Activated T-cell treated with anti-CD3 and anti-CD28 coated beads, Interleukin-2, amount 50 U/mL, for 48 hours (primary cell): ENCODE measurements at regions not wholly inside any gene's neighbourhood (a gene's known extent, or its start where the extent isn't known, plus 50 kb on each side); places are given as distances from the start of the nearest gene placed in this dataset.
"Not testable (repeated sequence)": the region's sequence is repeated elsewhere in the genome, so short reads cannot be mapped to it uniquely, and the experiment has no call there.

Experiments used
- DNase-seq, 2 experiments: peaks; one replicate each; pipeline ENCODE4 v3.0.0-alpha.2; 2020

DNA sequence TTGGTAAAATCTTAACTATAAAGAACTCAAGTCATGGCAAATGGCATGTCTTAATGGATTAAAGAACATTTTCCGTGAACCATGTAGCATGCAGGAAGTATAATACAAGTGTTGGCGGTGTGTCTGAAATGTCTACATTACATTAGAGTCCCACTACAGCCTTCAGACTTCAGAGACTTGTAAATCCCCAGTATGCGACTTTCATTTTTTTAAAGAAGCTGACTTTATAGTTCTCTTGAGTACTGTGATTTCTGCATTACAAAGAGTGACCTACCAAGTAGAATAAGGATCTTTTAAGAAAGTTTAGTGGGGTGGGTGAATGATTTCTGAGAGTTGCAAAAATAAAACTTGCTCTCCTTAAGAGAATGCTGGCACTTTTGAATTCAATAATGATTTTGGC lies 140.7 kb upstream of the FN1 start:
- DNase-seq: no peak

DNA sequence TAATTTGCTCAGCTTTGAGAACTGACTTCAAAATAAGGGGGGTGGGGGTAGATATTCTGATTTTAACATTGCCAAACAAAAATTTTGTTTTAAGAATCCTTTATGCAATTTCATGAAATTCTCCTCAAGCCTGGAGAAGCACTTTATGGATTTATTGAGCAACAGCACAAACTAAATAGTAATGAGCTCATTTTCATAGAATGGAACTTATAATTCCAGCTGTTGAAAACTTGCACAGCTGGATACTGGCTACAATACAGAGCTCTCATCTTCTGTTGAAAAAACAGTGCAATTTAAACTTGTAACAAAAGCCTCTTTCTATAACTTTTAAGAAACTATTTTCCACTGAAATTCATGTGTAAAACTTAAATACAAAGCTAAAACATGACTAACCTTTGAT lies 137.6 kb upstream of the FN1 start:
- DNase-seq: no peak

DNA sequence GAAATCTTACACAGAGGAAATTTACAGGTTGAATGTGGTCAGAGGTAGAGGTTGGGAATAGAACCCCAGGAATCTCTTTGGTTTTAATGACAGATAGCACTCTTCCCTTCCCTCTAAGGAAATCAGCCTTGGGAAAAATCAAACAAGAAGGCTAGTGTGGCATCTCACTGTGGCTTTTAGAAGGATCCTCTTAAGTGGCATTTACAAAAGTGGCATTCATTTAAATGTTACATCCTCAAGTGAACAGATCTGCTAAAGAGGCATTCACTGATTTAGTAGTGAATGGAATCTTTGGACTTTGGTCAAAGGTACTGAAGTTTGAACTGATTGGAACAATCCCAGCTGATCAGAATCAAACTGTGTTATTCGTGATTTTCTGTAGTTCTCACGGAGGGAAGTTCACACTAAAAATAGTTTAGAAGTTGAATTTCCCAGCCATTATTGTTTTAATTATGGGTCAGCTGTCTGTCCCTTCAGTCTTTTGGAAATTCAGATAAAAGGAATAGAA lies 136.5 kb upstream of the FN1 start:
- no peak for DNase-seq

DNA sequence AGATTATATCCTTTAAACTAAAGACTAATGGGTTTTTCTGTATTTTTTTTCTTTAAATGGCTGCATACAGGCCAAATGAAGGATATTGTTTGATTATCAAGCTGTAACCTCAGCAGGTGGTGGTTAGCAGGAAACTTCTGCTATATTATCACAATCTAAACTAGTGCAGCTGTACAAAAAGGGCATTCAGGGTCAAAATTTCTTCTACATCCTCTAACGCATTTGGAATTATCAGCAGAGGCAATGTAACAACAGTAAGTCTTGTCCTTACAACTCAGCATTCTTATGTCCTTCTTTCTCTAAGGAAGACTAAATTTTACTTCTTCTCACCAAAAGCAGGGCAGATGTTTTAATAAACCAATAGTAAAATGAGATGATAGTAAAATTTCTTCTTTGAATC lies 135.8 kb upstream of the FN1 start:
- no peak for DNase-seq

DNA sequence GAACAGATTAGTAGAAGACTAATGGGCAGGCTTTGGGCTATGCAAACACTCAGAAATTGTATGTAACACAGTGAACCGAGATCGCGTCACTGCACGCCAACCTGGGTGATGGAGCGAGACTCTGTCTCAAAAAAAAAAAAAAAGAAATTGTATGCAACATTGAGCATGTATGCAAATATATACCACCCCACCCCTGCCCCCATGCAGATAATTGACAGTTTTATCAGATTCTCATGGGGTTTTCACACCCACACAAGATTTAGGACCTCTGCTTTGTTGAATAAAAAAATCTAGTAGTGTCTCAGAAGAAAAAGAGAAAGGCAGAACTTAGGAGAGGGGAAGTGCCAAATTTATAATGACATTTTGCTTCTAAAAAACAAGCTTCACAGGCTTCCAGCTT lies 131.6 kb upstream of the FN1 start:
- no peak for DNase-seq

DNA sequence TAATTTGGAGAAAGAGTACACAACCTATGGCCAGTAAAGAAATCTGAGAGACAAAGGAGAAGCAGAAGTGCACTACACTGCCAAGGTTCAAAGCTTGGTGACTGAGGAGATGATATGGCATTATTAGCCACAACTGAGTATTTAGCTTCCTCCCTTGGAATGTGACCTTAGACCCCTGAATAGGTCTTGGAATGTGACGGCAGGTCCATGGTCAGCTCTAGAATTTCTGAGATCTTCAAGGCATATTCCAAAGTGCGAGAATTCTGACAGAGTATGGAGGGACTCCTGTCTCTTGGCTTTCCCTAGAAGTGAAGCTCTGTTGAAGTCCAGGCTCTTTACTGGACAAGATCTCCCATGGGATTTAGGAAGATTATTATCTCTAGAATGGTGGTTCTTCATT lies 130.0 kb upstream of the FN1 start:
- no peak for DNase-seq

DNA sequence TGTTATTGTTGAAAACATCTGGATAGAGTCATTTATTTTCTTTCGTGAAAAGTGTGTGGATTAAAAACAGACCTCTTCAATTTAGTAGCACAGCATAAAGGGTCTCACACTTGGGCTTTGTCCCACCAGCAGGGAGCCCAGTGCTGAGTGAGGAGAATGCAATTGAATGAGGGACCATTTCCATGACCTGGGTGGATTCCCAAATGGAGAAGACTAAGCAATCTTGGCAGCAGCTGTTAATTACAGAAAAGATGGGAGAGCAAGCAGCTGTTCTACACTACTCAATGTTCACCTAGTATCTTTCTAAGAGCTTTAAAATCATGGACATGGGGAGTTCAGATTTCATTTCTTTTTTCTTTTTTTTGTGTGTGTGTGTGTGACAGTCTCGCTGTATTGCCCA lies 121.8 kb upstream of the FN1 start:
- no peak for DNase-seq

DNA sequence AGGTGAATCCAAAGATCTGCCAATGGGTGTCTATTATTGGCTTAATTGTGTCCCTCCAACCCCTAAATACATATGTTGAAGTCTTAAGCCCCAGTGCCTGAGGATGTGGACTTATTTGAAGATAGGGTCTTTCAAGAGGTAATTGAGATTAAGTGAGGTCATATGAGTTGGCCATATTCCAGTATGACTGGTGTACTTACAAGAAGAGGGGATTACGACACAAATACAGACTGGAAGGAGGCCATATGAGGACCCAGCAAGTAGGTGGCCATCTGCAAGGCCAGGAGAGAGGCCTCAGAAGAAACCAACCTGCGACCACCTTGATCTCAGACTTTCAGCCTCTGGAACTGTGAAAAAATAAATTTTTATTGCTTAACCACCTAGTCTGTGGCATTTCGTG lies 121.1 kb upstream of the FN1 start:
- DNase-seq: no peak

DNA sequence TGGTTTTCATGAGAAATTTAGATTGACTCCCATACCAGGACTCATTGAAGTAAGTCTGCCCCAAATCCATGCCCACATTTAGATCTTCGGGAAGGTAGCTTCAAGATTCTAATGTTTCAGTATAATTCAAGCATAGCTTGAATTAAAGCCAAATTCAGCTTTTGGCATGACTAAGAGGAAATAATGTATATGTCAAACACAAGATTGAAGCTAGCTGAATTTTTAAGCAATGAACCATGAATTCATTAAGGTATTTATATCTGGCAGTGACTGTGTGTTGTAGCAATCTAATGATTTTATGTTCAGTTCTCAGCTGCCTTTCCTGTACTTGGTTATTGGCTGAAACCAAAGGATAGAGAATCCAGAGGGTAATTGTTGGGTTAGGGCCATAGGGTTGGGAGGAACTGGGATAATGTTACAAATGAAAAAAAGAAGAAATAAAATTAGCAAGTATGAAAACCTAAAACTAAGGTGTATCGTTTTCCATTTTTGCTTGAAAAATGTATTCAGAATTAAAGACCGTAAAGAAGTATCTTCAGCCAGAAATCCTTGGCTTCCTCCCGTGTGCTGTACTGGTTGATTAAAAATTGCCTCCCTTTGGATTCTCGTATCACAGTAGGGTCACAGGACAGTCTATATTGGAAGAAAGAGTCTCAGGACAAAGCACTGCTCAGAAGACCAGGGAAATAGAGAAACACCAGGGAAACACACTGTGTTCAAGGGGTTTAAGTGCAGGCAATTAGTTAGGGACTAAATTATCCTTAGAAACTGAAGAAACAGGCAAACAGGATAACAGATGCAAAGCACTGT lies 119.0 kb upstream of the FN1 start:
- DNase-seq: no peak

DNA sequence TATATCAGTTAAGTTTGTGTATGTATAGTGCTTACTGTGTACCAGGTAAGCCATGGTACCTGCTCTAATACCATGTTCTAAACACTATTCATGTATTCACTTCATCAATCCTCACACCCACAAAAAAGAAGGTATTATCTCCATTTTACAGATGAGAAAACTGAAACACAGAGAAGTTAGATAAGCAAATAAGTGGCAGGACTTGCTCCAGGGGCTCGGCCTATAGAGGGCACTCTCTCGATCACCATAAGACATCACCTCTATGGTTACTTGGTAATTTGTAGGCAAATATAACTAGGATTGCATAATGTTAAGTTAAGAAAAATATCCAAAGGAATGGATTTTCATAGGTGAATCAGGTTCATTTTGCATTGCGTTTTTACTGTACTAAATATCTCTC lies 118.1 kb upstream of the FN1 start:
- no peak for DNase-seq

DNA sequence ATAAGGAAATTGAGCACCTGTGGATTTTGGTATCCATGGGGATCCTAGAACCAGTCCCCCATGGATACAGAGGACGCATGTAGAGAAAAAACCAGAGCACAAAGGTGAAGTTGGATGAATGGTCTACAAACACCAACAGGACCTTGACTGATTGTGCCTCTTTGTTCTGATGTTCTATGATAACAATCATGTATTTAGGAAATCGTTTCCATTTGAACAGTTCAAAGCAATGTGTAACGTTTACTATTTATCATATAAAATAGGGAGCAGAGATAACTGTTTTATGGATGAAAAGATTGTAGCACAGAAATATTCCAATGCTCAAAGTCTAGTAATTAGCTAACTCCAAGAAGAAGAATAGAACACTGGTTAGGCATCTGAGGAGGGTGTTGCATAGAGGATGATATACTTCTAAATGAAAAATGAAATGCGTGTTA lies 116.3 kb upstream of the FN1 start:
- DNase-seq: no peak

DNA sequence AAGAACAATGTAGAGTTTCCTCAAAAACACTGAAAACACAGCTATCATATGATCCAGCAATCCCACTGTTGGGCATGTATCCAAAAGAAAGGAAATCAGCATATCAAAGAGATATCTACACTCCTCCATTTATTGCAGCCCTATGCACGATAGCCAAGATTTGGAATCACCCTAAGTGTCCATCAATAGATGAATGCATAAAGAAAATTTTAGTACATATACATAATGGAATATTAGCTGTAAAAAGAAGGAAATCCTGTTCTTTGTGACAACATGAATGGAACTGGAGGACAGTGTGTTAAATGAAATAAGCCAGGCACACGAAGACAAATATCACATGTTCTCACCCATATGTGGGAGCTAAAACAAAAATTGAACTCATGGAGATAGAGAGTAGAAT lies 114.5 kb upstream of the FN1 start:
- no peak for DNase-seq

DNA sequence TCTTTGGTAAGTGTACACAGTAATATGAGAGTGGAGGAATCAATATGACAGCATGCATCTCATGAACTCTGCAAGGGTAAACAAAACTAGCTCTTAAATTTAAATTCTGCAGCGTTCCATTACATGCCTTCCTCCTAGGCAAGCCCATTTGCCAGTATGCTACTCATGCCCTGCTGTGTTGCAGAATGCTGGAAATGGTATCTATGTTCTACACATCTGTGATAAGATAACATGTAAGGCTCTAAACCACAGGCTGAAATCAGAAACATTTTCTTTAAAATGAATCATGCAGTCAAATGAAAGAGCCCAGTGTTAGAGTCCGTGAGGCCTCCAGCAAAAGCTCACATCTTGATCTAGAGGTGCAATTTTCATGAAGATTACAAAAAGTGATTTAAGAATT lies 112.8 kb upstream of the FN1 start:
- DNase-seq: no peak

DNA sequence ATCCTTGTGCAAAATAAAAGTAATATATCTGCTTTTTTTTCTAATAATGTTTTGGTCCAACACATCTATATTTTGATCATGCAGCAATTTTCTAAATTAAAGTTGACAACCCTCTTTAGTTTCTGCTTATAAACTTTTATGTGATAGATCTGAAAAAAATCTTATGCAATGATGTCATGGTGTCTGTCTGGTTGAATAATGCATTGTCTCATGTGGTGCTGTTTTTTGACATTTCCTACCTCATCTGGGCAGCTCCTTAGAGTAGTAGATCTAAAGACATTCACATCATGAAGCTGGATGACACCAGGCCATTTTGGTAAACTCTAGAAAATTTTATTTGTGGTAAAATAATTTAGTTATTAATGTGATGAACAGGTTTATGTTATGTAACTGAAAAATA lies 106.8 kb upstream of the FN1 start:
- no peak for DNase-seq

DNA sequence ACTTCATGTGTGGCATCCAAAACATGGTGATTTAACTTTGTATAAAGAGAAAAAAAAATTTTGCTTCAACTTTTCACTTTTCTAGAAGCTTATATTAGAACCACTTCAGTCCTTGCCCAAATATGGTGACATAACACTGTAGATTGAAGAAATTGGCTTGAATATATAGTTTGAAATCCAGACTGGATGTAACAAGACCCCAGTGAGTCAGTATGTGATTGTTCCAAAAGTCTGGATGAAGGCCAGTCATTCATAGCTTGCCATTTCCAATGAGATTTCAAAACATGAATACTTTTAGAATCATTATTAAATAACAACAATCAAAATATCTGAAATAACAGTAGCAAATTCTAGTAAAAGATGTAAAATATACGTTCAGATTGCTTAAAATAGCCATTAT lies 104.8 kb upstream of the FN1 start:
- DNase-seq: no peak

DNA sequence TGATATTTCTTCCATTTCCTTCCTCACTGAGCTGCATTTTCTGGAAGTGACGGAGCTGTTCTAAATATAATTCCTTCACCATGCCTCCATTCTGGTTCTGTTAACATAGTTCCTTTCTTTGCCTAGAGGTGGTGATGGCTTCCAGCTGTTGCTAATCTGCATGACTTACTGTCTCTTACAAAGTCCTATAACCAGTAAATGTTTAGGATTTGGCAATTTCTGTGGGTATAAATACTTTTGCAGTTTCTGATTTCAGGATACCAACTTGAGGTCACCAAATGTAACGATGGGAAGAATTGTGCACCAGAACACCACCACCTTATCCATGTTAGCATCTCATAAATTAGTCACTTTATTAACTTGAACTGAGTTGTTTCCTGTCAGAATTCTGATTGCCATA lies 101.7 kb upstream of the FN1 start:
- DNase-seq: no peak

DNA sequence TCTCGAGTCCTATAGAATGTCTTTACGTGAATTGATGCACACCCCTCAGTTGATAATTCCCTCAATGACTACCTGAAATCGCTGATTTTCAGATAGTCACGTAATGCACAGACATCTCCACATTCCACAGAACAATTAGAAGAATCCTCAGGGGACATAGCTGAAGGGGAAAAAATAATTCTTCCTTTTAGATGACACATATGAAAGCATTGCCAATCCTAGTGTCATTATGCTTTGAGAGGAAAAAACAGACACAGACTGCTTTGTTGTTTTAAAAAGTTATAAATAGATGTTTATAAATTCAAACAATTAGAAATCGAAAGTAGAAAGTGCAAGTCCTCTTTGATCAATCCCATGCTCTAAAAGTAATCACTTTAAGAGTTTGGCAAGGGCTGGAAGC lies 100.6 kb upstream of the FN1 start:
- no peak for DNase-seq

DNA sequence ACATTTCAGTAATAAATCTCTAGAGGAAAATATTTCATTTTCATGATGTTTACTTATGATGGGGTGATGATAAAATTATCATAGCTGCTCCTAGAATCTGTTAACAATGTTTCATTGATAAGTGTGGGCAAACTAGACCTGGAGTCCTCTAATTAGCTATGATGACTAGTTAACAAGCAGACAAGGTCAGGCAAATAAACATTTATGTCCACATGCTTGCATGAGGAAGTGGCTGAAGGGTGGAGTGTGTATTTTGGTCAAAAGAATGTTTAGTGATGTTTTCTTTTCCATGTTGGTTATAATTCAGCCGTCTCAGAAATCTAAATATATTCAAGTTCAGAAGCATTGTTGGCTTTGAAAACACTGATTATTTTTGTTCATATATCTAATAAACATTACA lies 99.9 kb upstream of the FN1 start:
- no peak for DNase-seq

DNA sequence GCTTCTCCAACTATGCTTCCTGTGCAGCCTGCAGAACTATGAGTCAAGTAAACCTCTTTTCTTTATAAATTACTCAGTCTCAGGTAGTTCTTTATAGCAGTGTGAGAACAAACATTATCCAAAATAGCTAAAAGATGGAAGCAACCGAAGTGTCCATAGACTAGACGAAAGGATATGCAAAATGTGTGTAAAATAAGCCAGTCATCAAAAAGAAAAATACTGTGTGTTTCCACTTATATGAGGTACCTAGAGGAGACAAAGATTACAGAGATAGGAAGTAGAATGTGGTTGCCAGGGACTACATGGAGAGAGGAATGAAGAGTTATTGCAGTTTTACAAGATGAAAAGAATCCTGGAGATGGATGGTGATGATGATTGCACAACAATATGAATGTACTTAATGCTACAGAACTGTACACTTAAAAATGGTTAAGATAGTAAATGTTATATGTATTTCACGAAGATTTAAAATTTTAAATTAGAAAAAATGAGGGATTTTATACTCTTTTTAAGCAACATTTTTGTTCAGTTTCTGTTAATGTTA lies 99.3 kb upstream of the FN1 start:
- DNase-seq: no peak

DNA sequence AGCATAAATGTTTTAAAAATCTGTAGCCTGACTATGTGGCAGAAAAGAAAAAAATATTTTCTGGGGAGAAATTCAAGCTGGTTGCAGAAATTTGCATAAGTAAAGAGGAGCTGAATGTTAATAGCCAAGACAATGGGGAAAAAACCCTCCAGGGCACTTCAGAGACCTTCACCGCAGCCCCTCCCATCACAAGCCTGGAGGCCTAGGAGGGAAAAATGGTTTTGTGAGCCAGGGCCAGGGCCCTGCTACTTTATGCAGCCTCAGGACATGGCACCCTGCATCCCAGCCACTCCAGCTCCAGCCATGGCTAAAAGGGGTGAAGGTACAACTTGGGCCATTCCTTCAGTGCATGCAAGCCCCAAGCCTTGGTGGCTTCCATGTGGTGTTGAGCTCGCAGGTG lies 97.8 kb upstream of the FN1 start:
- not testable (repeated sequence) for DNase-seq

DNA sequence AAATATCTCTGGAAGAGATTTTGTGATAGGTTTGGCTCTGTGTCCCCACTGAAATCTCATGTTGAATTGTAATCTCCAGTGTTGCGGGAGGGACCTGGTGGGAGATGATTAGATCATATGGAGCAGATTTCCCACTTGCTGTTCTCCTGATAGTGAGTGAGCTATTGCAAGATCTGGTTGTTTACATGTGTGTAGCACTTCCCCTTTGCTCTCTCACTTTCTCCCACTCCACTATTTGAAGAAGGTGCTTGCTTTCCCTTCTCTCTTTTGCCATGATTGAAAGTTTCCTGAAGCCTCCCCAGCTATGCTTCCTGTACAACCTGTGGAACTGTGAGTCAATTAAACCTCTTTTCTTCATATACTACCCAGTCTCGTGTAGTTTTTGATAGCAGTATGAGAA lies 97.0 kb upstream of the FN1 start:
- DNase-seq: no peak

DNA sequence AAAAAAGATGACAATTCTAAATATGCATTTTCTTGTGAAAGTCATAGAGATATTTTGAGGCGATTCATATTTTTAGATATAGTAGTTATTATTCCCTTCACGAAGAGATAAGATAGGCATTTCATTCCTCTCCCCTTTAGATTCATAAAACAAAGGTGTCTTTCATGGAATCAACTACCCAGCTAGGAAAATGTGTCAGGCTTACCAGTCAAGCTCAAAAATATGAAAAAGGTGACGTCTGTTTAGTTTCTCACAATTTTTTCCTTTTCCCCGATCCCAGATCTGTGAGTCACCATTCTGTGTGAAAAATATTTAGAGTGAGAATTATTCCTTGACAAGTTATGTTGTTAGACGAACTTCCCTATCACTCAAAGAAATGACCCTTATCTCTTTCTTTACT lies 95.4 kb upstream of the FN1 start:
- DNase-seq: no peak

DNA sequence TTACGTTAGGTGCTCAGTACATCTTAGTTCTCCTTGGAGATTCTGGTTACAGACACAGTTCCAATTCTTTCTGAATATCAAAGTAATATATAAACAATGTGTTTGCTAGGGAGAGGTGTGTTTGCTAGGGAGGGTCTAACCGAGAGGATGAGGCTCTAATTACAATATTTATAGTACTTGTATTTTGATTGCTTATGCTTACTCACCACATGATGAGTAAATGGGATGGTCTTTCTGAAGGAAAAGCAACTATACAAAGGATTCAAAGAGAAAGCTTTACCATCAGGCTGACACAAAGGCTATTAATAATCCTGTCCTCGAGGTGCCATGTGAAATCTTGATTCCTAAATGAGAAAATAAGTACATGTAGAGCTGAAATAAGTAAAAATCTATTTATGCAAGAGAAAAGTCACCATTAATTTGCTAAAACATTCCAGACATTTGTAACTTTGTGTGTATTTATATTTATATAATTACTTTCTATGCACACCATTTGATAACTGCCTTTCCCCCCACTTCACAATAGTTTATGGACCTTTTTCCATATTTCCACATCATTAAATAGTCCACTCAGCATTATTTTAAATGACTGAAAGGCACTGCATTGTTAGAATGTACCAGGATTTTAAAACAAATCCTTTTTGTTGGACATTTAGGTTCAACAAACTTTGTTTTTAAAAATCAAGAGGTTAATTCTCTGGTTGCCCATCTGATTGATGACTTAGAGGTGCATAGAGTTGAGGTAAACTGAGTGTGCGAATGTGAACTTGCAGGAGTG lies 94.5 kb upstream of the FN1 start:
- no peak for DNase-seq

DNA sequence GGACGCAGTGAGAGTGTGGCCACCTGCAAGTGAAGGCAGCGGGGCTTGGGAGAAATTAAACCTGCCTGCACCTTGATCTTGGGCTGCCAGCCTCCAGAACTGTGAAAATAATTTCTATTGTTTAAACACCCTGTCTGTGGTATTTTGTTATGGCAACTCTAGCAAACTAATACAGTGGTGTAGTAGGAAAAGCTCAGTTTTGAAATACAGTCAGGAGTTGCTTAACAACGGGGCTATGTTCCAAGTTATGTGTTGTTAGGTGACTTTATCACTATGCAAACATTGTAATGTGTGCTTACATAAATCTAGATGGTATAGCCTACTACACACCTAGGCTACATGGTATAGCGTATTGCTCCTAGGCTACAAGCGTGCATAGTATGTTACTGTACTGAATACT lies 93.4 kb upstream of the FN1 start:
- no peak for DNase-seq
